Smooth muscle cell (in vitro differentiated cells): ENCODE measurements at regions not wholly inside any gene's neighbourhood (a gene's known extent, or its start where the extent isn't known, plus 50 kb on each side); places are given as distances from the start of the nearest gene placed in this dataset.

Source experiments
- DNase-seq: peaks from one replicate; lab custom pipeline; 2025; ENCODE audit not compliant: unreplicated experiment; lab: John Stamatoyannopoulos, UW
- H2AFZ ChIP-seq: fragments of 200-600 bp; sonication (generic); 2 replicates; pipeline ENCODE4 v1.6.0; 2016; ENCODE audit warnings: antibody characterized with exemption, low read depth, mild to moderate bottlenecking
- H3F3A ChIP-seq: fragments of 200-600 bp; sonication (generic); 2 replicates; pipeline ENCODE4 v1.6.0; 2017; ENCODE audit warnings: antibody characterized with exemption, low read depth
- H3K27ac ChIP-seq: fragments of 200-600 bp; sonication (generic); 2 replicates; pipeline ENCODE4 v1.5.1; 2016; ENCODE audit warnings: low read depth, mild to moderate bottlenecking
- H3K27me3 ChIP-seq: fragments of 200-600 bp; sonication (generic); 2 replicates; pipeline ENCODE4 v1.6.1; 2016; ENCODE audit warnings: low read depth, mild to moderate bottlenecking
- H3K36me3 ChIP-seq: fragments of 200-600 bp; sonication (generic); 2 replicates; pipeline ENCODE4 v1.5.1; 2016; ENCODE audit warnings: low read depth
- H3K4me1 ChIP-seq: fragments of 200-600 bp; sonication (generic); 2 replicates; pipeline ENCODE4 v1.5.1; 2016; ENCODE audit warnings: low read depth
- H3K4me2 ChIP-seq: fragments of 200-600 bp; sonication (generic); 2 replicates; pipeline ENCODE4 v1.6.0; 2016; ENCODE audit warnings: mild to moderate bottlenecking
- H3K4me3 ChIP-seq: fragments of 200-600 bp; sonication (generic); 2 replicates; pipeline ENCODE4 v1.5.1; 2016; ENCODE audit warnings: mild to moderate bottlenecking
- H3K79me2 ChIP-seq: fragments of 200-600 bp; sonication (generic); 2 replicates; pipeline ENCODE4 v1.6.0; 2016; ENCODE audit warnings: low read depth, mild to moderate bottlenecking
- H3K9ac ChIP-seq: fragments of 200-600 bp; sonication (generic); 2 replicates; pipeline ENCODE4 v1.6.0; 2016; ENCODE audit warnings: low read depth
- H3K9me3 ChIP-seq: fragments of 200-600 bp; sonication (generic); replicated peaks from 2 replicates; pipeline ENCODE4 v1.5.1; 2016; ENCODE audit warnings: low read depth
- H4K20me1 ChIP-seq: fragments of 200-600 bp; sonication (generic); 2 replicates; pipeline ENCODE4 v1.6.0; 2016; ENCODE audit warnings: low read depth
- CTCF ChIP-seq: fragments of 200-600 bp; sonication (generic); IDR thresholded peaks from 2 replicates; pipeline ENCODE4 v1.5.1; 2017; ENCODE audit warnings: borderline replicate concordance, mild to moderate bottlenecking, antibody characterized with exemption; ENCODE audit not compliant: insufficient read depth, poor library complexity, severe bottlenecking
- WGBS: methylation state at CpG from one replicate; pipeline ENCODE4 v1.1.7; 2016; ENCODE audit warnings: low lambda C conversion rate; 5-methylcytosine and 5-hydroxymethylcytosine counted together

- no peak for TF ChIP-seq CTCF
- H3K27me3 ChIP-seq, result no peaks in the 10 kb centered on the region
- H3K4me3 ChIP-seq, result no peak overlapping the region
- no peak overlapping the region for H3K4me2 ChIP-seq
- H4K20me1 ChIP-seq, result peaks cover 8% of the 10 kb centered on the region
- no peak for DNase-seq
- H3K36me3 ChIP-seq, result no peaks in the 10 kb centered on the region
- H3K4me1 ChIP-seq, result no peaks in the 10 kb centered on the region
- no peak overlapping the region for H3K27ac ChIP-seq
- 85% methylated on average over 2 of the region's 2 CpGs for WGBS
- H3K79me2 ChIP-seq, result peaks cover 3% of the 10 kb centered on the region
- H3K9ac ChIP-seq, result no peak overlapping the region
- no peaks in the 10 kb centered on the region for H3F3A ChIP-seq
- no peaks in the 10 kb centered on the region for H3K9me3 ChIP-seq
- no peak overlapping the region for H2AFZ ChIP-seq
These were observed 50.6 kb downstream of the SLIT2 start for GRCh38 chr4:20302336-20302735.

- no peak for DNase-seq
- Histone ChIP-seq H3K9me3 (no peaks in the 10 kb centered on the region), H3K4me3 (no peak overlapping the region), H3K4me2 (no peak overlapping the region), H3K27ac (no peak overlapping the region), H3K27me3 (no peaks in the 10 kb centered on the region), H2AFZ (no peak overlapping the region), H3K79me2 (peaks cover 3% of the 10 kb centered on the region), H3F3A (no peaks in the 10 kb centered on the region), H3K4me1 (no peaks in the 10 kb centered on the region), H4K20me1 (peaks cover 4% of the 10 kb centered on the region), H3K36me3 (no peaks in the 10 kb centered on the region), H3K9ac (no peak overlapping the region)
- no peak for TF ChIP-seq CTCF
- 74% methylated on average over 2 of the region's 2 CpGs for WGBS
These were observed 54.3 kb downstream of the SLIT2 start for GRCh38 chr4:20305976-20306375.

GRCh38 chr4:20311856-20312255 is 60.2 kb downstream of the SLIT2 start:
- H3K4me3 ChIP-seq, result no peak overlapping the region
- TF ChIP-seq CTCF, result no peak
- no peaks in the 10 kb centered on the region for H4K20me1 ChIP-seq
- H3K27me3 ChIP-seq, result no peaks in the 10 kb centered on the region
- WGBS, result 72% methylated on average over 2 of the region's 2 CpGs
- no peaks in the 10 kb centered on the region for H3K36me3 ChIP-seq
- no peak overlapping the region for H3K27ac ChIP-seq
- no peaks in the 10 kb centered on the region for H3F3A ChIP-seq
- no peaks in the 10 kb centered on the region for H3K9me3 ChIP-seq
- DNase-seq, result no peak
- no peak overlapping the region for H2AFZ ChIP-seq
- H3K9ac ChIP-seq, result no peak overlapping the region
- H3K79me2 ChIP-seq, result no peaks in the 10 kb centered on the region
- peak overlapping the region; percentile 49 for H3K4me2 ChIP-seq
- no peaks in the 10 kb centered on the region for H3K4me1 ChIP-seq

GRCh38 chr4:20313237-20314030 is 61.7 kb downstream of the SLIT2 start:
- peaks cover 4% of the 10 kb centered on the region for H4K20me1 ChIP-seq
- no peaks in the 10 kb centered on the region for H3K36me3 ChIP-seq
- no peak overlapping the region for H3K9ac ChIP-seq
- H3K9me3 ChIP-seq, result no peaks in the 10 kb centered on the region
- H3K27ac ChIP-seq, result no peak overlapping the region
- WGBS, result 52% methylated on average over 12 of the region's 12 CpGs
- H3K4me3 ChIP-seq, result no peak overlapping the region
- H3K4me2 ChIP-seq, result no peak overlapping the region
- H3K4me1 ChIP-seq, result peaks cover 9% of the 10 kb centered on the region
- TF ChIP-seq CTCF, result peak; percentile 31
- H2AFZ ChIP-seq, result no peak overlapping the region
- no peak for DNase-seq
- H3F3A ChIP-seq, result no peaks in the 10 kb centered on the region
- no peaks in the 10 kb centered on the region for H3K27me3 ChIP-seq
- no peaks in the 10 kb centered on the region for H3K79me2 ChIP-seq
